ENCODE measurements at regions not wholly inside any gene's neighbourhood (a gene's known extent, or its start where the extent isn't known, plus 50 kb on each side); places are given as distances from the start of the nearest gene placed in this dataset.
"Not testable (repeated sequence)": the region's sequence is repeated elsewhere in the genome, so short reads cannot be mapped to it uniquely, and the experiment has no call there.

GRCh38 chr2:94576486-94576885, 294.7 kb upstream of the TEKT4 start:
- H3K4me1 ChIP-seq (ENCODE audit: control insufficient read depth, insufficient read depth, low read length); CTCF ChIA-PET; POLR2A ChIA-PET; H3K27ac ChIP-seq (ENCODE audit: extremely low read depth, low read depth, low read length); H3K9me3 ChIP-seq (ENCODE audit: control insufficient read depth, insufficient read depth, low read depth, low read length); H3K4me3 ChIP-seq (ENCODE audit: low read depth, low read length); H3K36me3 ChIP-seq (ENCODE audit: control insufficient read depth in 2 of 2, insufficient read depth in 1 of 2, low read length in 2 of 2): not testable (repeated sequence)

GRCh38 chr2:94577160-94577559, 294.1 kb upstream of the TEKT4 start:
- H3K9me3 ChIP-seq (ENCODE audit: control insufficient read depth, insufficient read depth, low read depth, low read length); H3K27ac ChIP-seq (ENCODE audit: extremely low read depth, low read depth, low read length); H3K4me3 ChIP-seq (ENCODE audit: low read depth, low read length); H3K4me1 ChIP-seq (ENCODE audit: control insufficient read depth, insufficient read depth, low read length); CTCF ChIA-PET; H3K36me3 ChIP-seq (ENCODE audit: control insufficient read depth in 2 of 2, insufficient read depth in 1 of 2, low read length in 2 of 2); POLR2A ChIA-PET: not testable (repeated sequence)

GRCh38 chr2:94579221-94579620, 292.0 kb upstream of the TEKT4 start:
- H3K27ac ChIP-seq (ENCODE audit: extremely low read depth, low read depth, low read length); H3K9me3 ChIP-seq (ENCODE audit: control insufficient read depth, insufficient read depth, low read depth, low read length); CTCF ChIA-PET; H3K4me1 ChIP-seq (ENCODE audit: control insufficient read depth, insufficient read depth, low read length); H3K36me3 ChIP-seq (ENCODE audit: control insufficient read depth in 2 of 2, insufficient read depth in 1 of 2, low read length in 2 of 2); POLR2A ChIA-PET; H3K4me3 ChIP-seq (ENCODE audit: low read depth, low read length): not testable (repeated sequence)

DNA sequence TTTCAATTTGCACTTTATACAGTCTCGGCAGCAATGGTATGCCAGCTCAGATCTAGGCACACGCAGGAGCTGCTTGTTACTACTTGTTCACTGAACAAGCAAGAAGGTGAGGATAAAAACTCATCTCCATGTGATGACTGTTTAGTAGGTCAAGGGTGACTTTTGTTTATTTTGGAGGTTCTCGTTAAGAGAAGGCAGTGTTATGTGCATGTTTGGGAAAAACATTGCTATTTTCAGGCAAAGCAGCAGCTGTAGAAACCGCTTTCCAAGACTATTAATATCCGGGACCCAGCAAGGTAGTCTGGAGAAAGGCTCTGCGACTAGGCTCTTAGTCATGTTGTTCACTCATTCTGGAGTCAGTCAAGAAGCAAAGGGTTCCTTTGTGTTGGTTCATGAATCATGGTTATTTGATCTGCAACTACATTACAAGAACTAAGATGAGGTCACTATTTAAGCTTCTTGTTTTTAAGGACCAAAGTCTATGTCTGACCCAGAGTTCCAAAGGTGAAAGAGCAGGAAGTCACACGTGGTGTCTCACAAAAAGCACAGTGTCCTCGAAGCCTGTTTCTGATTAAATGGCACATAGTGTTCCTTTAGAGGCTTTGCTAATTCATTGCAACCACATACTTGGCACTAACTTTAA, 288.0 kb upstream of the TEKT4 start:
- 0 out of 2 replicates have a peak, but pooled peaks have one; percentile 35 for TF ChIP-seq ATF2 (tag by site-specific recombination; IDR thresholded peaks at IDR 0.05; ENCODE audit: low read depth)
- H3K36me3 ChIP-seq (ENCODE audit: control insufficient read depth in 2 of 2, insufficient read depth in 1 of 2, low read length in 2 of 2); H3K9me3 ChIP-seq (ENCODE audit: control insufficient read depth, insufficient read depth, low read depth, low read length); H3K27ac ChIP-seq (ENCODE audit: extremely low read depth, low read depth, low read length); CTCF ChIA-PET; POLR2A ChIA-PET; H3K4me1 ChIP-seq (ENCODE audit: control insufficient read depth, insufficient read depth, low read length); H3K4me3 ChIP-seq (ENCODE audit: low read depth, low read length): not testable (repeated sequence)

- H3K4me1 ChIP-seq (ENCODE audit: control insufficient read depth, insufficient read depth, low read length); H3K27ac ChIP-seq (ENCODE audit: extremely low read depth, low read depth, low read length); H3K4me3 ChIP-seq (ENCODE audit: low read depth, low read length); H3K36me3 ChIP-seq (ENCODE audit: control insufficient read depth in 2 of 2, insufficient read depth in 1 of 2, low read length in 2 of 2); CTCF ChIA-PET; POLR2A ChIA-PET; H3K9me3 ChIP-seq (ENCODE audit: control insufficient read depth, insufficient read depth, low read depth, low read length): not testable (repeated sequence)
Measured at GRCh38 chr2:94584569-94584968, 286.7 kb upstream of the TEKT4 start.

GRCh38 chr2:94586032-94586982, 284.9 kb upstream of the TEKT4 start:
- H3K36me3 ChIP-seq (ENCODE audit: control insufficient read depth in 2 of 2, insufficient read depth in 1 of 2, low read length in 2 of 2); H3K4me3 ChIP-seq (ENCODE audit: low read depth, low read length); POLR2A ChIA-PET; CTCF ChIA-PET; H3K9me3 ChIP-seq (ENCODE audit: control insufficient read depth, insufficient read depth, low read depth, low read length); H3K27ac ChIP-seq (ENCODE audit: extremely low read depth, low read depth, low read length); H3K4me1 ChIP-seq (ENCODE audit: control insufficient read depth, insufficient read depth, low read length): not testable (repeated sequence)

- POLR2A ChIA-PET; H3K4me3 ChIP-seq (ENCODE audit: low read depth, low read length); CTCF ChIA-PET; H3K27ac ChIP-seq (ENCODE audit: extremely low read depth, low read depth, low read length); H3K36me3 ChIP-seq (ENCODE audit: control insufficient read depth in 2 of 2, insufficient read depth in 1 of 2, low read length in 2 of 2); H3K4me1 ChIP-seq (ENCODE audit: control insufficient read depth, insufficient read depth, low read length); H3K9me3 ChIP-seq (ENCODE audit: control insufficient read depth, insufficient read depth, low read depth, low read length): not testable (repeated sequence)
Measured at GRCh38 chr2:94587042-94587441, 284.2 kb upstream of the TEKT4 start.

DNA sequence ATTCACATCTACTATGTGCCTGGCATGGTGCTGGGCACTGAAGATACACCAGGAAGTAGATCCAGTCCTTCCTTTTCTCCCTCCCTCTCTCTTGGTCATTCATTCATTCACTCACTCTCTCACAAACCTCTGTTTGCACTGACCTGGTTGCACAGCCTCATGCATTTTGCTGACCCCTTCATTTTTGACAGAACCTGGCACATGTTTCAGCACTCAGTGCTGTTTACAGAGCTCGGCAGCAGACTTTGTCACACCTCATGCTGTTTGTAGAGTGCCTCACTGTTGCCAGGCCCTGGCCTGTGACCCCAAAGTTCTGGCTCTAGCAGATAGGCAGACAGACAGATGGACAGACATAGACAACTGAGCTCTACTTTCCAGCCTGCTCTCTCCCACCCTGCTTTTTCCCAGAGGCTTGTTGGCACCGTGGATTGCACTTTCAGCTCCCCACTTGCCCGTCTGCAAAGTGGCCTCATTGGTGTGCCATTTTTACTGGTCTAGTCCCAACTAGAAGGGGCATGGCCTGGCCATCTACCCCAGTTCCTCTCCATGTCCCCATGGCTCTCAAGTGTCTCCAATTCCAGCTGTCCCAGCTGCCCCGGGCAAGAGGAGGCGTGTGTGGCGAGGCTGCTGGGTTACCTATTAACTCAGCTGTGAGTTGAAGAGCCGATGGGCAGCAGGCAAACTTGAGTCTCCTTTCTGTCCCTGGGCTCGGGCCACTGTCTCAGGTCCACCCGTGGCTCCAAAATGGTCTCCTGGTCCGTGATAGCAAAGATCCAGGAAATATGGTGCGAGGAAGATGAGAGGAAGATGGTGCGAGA, 277.0 kb upstream of the TEKT4 start:
- H3K27ac ChIP-seq (ENCODE audit: extremely low read depth, low read depth, low read length); H3K4me1 ChIP-seq (ENCODE audit: control insufficient read depth, insufficient read depth, low read length); POLR2A ChIA-PET; H3K9me3 ChIP-seq (ENCODE audit: control insufficient read depth, insufficient read depth, low read depth, low read length); H3K36me3 ChIP-seq (ENCODE audit: control insufficient read depth in 2 of 2, insufficient read depth in 1 of 2, low read length in 2 of 2); CTCF ChIA-PET; H3K4me3 ChIP-seq (ENCODE audit: low read depth, low read length): not testable (repeated sequence)

DNA sequence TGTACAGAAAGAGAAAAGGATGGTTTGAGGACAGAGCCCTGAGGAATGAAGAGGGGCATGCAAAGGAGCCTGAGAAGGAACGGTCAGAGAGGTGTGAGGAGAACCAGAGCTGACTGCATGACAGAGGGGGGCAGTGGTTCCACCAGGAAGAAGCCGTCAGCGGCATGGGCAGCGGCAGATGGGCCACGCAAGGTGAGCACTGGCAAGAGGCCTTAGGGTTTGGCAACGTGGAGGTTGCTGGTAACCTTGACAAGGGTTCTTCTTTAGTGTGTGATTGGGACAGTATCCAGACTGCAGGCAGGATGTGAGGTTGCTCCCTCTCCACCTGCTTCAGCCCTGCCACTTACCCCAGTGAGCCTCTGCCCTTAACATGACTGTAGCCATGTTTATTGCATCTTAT, 275.3 kb upstream of the TEKT4 start:
- CTCF ChIA-PET; POLR2A ChIA-PET; H3K4me1 ChIP-seq (ENCODE audit: control insufficient read depth, insufficient read depth, low read length); H3K9me3 ChIP-seq (ENCODE audit: control insufficient read depth, insufficient read depth, low read depth, low read length); H3K27ac ChIP-seq (ENCODE audit: extremely low read depth, low read depth, low read length); H3K36me3 ChIP-seq (ENCODE audit: control insufficient read depth in 2 of 2, insufficient read depth in 1 of 2, low read length in 2 of 2); H3K4me3 ChIP-seq (ENCODE audit: low read depth, low read length): not testable (repeated sequence)

DNA sequence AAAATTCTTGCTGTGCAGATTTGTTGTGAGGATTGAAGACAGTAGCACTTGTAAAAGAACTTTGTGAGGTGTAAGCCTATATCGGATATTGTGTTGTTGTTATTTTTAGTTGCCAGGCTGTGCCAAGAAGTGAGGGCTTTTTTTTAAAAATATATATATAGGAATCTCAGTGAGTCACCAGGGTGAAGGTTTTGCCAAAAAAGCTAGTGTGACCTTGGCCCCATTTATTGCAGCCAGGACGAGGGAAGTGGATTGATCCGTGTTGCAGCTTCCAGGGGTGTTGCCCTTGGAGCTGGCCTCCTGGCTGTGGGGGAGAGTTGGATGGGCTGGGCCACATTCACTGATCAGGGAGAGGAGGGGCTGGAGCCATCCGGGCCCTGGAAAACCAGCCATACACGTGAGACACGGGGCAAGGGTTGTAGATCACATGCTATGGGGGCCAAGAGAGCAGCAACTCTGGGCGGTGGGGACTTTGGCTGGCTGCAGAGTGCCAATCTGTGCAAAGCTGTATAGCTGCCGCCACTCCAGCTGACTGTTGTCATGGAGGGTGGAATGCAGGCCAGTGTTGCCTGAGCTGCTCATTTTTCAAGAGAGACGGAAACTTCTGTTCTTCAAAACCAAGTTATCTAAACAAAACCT, 273.0 kb upstream of the TEKT4 start:
- H3K36me3 ChIP-seq (ENCODE audit: control insufficient read depth in 2 of 2, insufficient read depth in 1 of 2, low read length in 2 of 2); H3K27ac ChIP-seq (ENCODE audit: extremely low read depth, low read depth, low read length); H3K9me3 ChIP-seq (ENCODE audit: control insufficient read depth, insufficient read depth, low read depth, low read length); H3K4me3 ChIP-seq (ENCODE audit: low read depth, low read length); H3K4me1 ChIP-seq (ENCODE audit: control insufficient read depth, insufficient read depth, low read length); CTCF ChIA-PET; POLR2A ChIA-PET: not testable (repeated sequence)

Data from HEK293 (cell line).